ENCODE measurements at regions not wholly inside any gene's neighbourhood (a gene's known extent, or its start where the extent isn't known, plus 50 kb on each side); places are given as distances from the start of the nearest gene placed in this dataset.

DNA sequence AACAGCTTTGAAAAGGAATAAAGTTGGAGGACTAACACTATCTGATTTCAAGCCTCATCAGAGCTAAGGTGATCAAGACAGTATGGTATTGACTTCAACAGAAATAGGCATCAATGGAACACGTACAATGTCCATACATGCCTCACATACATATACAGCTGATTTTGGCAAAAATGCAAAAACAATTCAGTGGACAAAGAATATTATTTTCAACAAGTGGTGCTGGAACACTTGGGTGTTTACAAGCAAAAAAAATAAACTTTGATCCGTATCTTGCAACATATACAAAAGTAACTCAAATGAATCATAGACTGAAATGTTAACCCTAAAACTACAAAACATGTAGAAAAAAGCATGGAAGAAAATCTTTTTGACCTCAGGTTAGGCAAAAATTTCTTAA, 141.9 kb upstream of the ZC3H11B start:
- no TSS peak for BruUV-seq (replicated peaks)
- ATAC-seq (ENCODE audit: low read depth) (no peak), DNase-seq (no peak)
- Histone ChIP-seq H2AK5ac (ENCODE audit: low read depth, low read length) (no peak overlapping the region), H3K56ac (ENCODE audit: extremely low read depth, insufficient read depth, low read length) (no peak overlapping the region), H3K4me2 (ENCODE audit: low read depth, low read length) (no peak overlapping the region), H2AFZ (replicated peaks; ENCODE audit: low read length, poor library complexity) (no peak overlapping the region), H3K27me3 (ENCODE audit: control insufficient read depth, insufficient read depth, low read length) (no peaks in the 10 kb centered on the region), H3K23ac (ENCODE audit: low read depth, low read length) (no peak overlapping the region), H4K20me1 (ENCODE audit: insufficient read depth, low read length) (no peaks in the 10 kb centered on the region), H3K4me3 (ENCODE audit: insufficient read depth, low read depth, low read length) (no peak overlapping the region), H3K27ac (ENCODE audit: insufficient read depth, low read length) (no peak overlapping the region), H3K18ac (ENCODE audit: low read depth, low read length) (no peak overlapping the region), H2BK20ac (ENCODE audit: low read depth, low read length) (no peak overlapping the region), H4K8ac (ENCODE audit: low read depth in 2 of 2, low read length in 2 of 2) (no peak overlapping the region), H3K9me1 (ENCODE audit: insufficient read depth, low read length) (no peaks in the 10 kb centered on the region), H2BK120ac (ENCODE audit: low read depth, low read length) (no peak overlapping the region), H2AK9ac (replicated peaks; ENCODE audit: low read depth, low read length, poor library complexity) (no peak overlapping the region), H2BK5ac (ENCODE audit: low read depth, low read length, poor library complexity, severe bottlenecking) (no peak overlapping the region), H3K79me1 (ENCODE audit: low read depth in 1 of 2, low read length in 2 of 2) (no peaks in the 10 kb centered on the region), H4K91ac (ENCODE audit: insufficient read depth, low read depth, low read length) (no peak overlapping the region), H3K9ac (ENCODE audit: low read depth, low read length) (no peak overlapping the region), H4K5ac (ENCODE audit: low read depth, low read length) (no peak overlapping the region), H3K4ac (ENCODE audit: low read depth, low read length) (no peak overlapping the region), H3K14ac (replicated peaks; ENCODE audit: low read depth, low read length) (no peak overlapping the region), H3K36me3 (ENCODE audit: control insufficient read depth, insufficient read depth, low read length) (no peaks in the 10 kb centered on the region), H3K4me1 (ENCODE audit: control insufficient read depth, insufficient read depth, low read length) (no peaks in the 10 kb centered on the region), H2BK15ac (ENCODE audit: low read depth, low read length) (no peak overlapping the region), H3K9me3 (ENCODE audit: control insufficient read depth, insufficient read depth, low read length) (no peaks in the 10 kb centered on the region)
- intact Hi-C loops (cut with micrococcal nuclease): no loop called here
- in situ Hi-C loops (cut with MboI; ENCODE audit: low sequenced_read_pairs): no loop called here
- no CpG with 5 or more reads among the region's 2 CpGs for WGBS, 2 experiments (ENCODE audit: extremely low coverage in 2 of 2, insufficient read length in 1 of 2)
- ChIA-PET CTCF (no interaction called here), POLR2A (ENCODE audit: unreplicated experiment) (no interaction called here)
- dilution Hi-C loops (cut with HindIII; ENCODE audit: low sequenced_read_pairs, unreplicated experiment): no loop called here
- TF ChIP-seq MAZ (IDR thresholded peaks at IDR 0.05; ENCODE audit: borderline replicate concordance, low read depth, low read length) (no peak), RCOR1 (IDR thresholded peaks at IDR 0.05; ENCODE audit: insufficient replicate concordance, low read length) (no peak), RAD21 (IDR thresholded peaks at IDR 0.05; ENCODE audit: low read length) (no peak), POLR2A (IDR thresholded peaks at IDR 0.05; ENCODE audit: low read depth, low read length) (no peak), RFX5 (IDR thresholded peaks at IDR 0.05; ENCODE audit: low read depth, low read length) (no peak), FOS (IDR thresholded peaks at IDR 0.05; ENCODE audit: low read depth, low read length) (no peak), SMC3 (IDR thresholded peaks at IDR 0.05; ENCODE audit: low read depth, low read length) (no peak), MAFK (IDR thresholded peaks at IDR 0.05; ENCODE audit: low read depth, low read length) (no peak), BHLHE40 (IDR thresholded peaks at IDR 0.05; ENCODE audit: low read depth, low read length) (no peak), NFE2L2 (IDR thresholded peaks at IDR 0.05; ENCODE audit: low read depth, low read length) (no peak), CHD1 (IDR thresholded peaks at IDR 0.05; ENCODE audit: low read depth, low read length) (no peak), MXI1 (IDR thresholded peaks at IDR 0.05; ENCODE audit: borderline replicate concordance, low read depth, low read length) (no peak), CEBPB (IDR thresholded peaks at IDR 0.05; ENCODE audit: low read depth, low read length) (no peak)
- TF ChIP-seq, protein P1, sequence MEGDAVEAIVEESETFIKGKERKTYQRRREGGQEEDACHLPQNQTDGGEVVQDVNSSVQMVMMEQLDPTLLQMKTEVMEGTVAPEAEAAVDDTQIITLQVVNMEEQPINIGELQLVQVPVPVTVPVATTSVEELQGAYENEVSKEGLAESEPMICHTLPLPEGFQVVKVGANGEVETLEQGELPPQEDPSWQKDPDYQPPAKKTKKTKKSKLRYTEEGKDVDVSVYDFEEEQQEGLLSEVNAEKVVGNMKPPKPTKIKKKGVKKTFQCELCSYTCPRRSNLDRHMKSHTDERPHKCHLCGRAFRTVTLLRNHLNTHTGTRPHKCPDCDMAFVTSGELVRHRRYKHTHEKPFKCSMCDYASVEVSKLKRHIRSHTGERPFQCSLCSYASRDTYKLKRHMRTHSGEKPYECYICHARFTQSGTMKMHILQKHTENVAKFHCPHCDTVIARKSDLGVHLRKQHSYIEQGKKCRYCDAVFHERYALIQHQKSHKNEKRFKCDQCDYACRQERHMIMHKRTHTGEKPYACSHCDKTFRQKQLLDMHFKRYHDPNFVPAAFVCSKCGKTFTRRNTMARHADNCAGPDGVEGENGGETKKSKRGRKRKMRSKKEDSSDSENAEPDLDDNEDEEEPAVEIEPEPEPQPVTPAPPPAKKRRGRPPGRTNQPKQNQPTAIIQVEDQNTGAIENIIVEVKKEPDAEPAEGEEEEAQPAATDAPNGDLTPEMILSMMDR (conservative IDR thresholded peaks at IDR 0.05; ENCODE audit: low read depth, low read length): no peak
- TF ChIP-seq, protein P2, sequence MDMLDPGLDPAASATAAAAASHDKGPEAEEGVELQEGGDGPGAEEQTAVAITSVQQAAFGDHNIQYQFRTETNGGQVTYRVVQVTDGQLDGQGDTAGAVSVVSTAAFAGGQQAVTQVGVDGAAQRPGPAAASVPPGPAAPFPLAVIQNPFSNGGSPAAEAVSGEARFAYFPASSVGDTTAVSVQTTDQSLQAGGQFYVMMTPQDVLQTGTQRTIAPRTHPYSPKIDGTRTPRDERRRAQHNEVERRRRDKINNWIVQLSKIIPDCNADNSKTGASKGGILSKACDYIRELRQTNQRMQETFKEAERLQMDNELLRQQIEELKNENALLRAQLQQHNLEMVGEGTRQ (IDR thresholded peaks at IDR 0.05; ENCODE audit: low read depth, low read length): no peak
- TF ChIP-seq, protein P3, sequence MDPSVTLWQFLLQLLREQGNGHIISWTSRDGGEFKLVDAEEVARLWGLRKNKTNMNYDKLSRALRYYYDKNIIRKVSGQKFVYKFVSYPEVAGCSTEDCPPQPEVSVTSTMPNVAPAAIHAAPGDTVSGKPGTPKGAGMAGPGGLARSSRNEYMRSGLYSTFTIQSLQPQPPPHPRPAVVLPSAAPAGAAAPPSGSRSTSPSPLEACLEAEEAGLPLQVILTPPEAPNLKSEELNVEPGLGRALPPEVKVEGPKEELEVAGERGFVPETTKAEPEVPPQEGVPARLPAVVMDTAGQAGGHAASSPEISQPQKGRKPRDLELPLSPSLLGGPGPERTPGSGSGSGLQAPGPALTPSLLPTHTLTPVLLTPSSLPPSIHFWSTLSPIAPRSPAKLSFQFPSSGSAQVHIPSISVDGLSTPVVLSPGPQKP (IDR thresholded peaks at IDR 0.05; ENCODE audit: borderline replicate concordance, low read depth, low read length): no peak
